ENCODE measurements at regions not wholly inside any gene's neighbourhood (a gene's known extent, or its start where the extent isn't known, plus 50 kb on each side); places are given as distances from the start of the nearest gene placed in this dataset.
A peak's percentile ranks its signal among the peaks of the same experiment; 100 is the strongest.

DNA sequence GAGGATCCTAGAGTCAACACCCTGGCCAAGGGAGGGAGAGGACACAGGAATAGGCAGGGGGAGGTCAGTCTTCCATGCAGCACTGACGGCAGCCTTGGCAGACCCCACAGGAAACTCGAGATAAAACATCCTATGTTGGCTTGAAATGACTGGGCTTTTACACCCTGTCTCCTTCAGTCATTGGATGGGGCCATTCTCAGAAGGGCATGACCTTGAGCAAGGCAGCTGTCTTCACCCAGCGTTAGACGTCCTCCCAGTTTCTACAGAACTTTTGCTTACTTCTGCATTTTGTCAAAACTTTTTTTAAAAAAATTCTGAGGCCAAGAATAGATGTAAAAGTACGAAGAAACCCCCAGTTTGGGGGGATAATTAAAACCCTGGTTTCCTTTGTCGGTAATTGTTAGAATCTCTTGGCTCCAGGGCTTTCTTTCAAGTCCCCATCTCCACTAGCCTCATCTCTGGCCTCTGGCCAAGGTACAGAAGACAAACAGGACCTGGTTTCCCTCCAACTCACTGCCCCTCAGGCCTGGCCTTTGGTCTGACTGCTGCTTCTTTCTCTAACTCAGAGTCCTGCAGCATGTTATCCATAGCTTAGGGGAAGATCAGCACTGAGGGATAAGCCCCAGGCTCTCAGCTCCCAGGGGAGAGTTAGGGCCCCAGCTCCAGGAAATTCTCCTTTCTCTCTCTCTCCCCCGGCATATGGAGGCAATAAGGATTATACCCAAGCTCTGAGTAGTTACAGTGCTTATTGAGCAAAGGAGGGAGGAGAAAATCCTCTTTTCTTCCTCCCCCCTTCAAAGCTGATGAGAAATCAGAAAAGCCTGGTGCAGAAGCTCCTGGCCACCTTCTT, 51.6 kb upstream of the KCND3 start:
- Mint-ChIP-seq H3K4me3 (no peak overlapping the region), H3K27me3 (peaks cover 5 to 30% (median 20%) of the 10 kb centered on the region in 5 donors), H3K27ac (no peak overlapping the region), H3K36me3 (no peaks in the 10 kb centered on the region), H3K9me3 (no peaks in the 10 kb centered on the region), H3K4me1 (no peaks in the 10 kb centered on the region)
- DNase-seq (no peak), ATAC-seq (no peak)
- POLR2A ChIA-PET: no interaction called here

DNA sequence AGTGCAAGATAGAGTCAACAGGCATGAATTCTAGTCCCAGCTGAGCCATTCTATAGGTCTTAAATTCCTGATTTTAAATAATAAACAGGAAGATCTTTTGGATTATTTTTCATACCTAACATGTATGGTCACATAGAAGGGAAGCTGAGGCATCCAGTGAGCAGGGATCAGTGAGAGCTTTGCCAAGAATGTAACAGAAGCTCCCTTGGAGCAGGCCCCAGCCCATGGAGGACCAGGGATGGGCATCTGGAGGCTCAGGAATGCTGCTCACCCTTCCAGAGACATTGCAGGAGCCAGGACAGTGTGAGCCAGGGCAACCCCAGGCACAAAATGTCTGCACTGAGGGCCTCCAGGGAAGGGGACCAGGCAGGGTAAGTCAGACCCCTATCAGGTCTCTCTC, 54.4 kb upstream of the KCND3 start:
- POLR2A ChIA-PET: no interaction called here

DNA sequence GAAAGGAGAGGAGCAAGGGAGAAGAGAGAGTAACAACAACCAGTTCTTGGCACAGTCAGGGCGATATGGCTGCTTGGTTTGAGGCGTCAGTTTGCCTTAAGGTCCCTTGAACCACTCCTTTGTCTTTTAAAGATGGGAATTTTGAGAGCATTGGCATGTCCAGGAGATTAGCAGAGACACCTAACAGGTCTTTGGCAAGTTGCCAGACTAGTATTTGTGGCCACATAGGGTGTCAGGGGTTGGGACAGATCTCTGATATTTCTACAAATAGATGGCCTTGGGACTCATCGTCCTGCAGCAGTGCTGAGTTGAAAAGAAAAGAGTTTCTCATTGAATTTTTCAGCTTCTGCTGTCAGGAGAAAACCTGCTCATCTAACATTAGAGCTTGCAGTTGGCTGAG, 55.3 kb upstream of the KCND3 start:
- POLR2A ChIA-PET: no interaction called here
- no peak overlapping the region for H3K4me3 Mint-ChIP-seq
- no peak for DNase-seq
- no peaks in the 10 kb centered on the region for H3K4me1 Mint-ChIP-seq
- no peaks in the 10 kb centered on the region for H3K9me3 Mint-ChIP-seq
- H3K27ac Mint-ChIP-seq: no peak overlapping the region
- no peaks in the 10 kb centered on the region for H3K36me3 Mint-ChIP-seq
- ATAC-seq: no peak
- peaks cover 15 to 47% (median 26%) of the 10 kb centered on the region in 5 donors for H3K27me3 Mint-ChIP-seq

More for the DNA sequence above, 54.4 kb upstream of the KCND3 start:
- DNase-seq (no peak), ATAC-seq (no peak)
- H3K36me3 Mint-ChIP-seq: no peaks in the 10 kb centered on the region
- no peaks in the 10 kb centered on the region for H3K4me1 Mint-ChIP-seq
- peaks cover 14 to 44% (median 26%) of the 10 kb centered on the region in 5 donors for H3K27me3 Mint-ChIP-seq
- no peak overlapping the region for H3K4me3 Mint-ChIP-seq
- no peak overlapping the region for H3K27ac Mint-ChIP-seq
- no peaks in the 10 kb centered on the region for H3K9me3 Mint-ChIP-seq

DNA sequence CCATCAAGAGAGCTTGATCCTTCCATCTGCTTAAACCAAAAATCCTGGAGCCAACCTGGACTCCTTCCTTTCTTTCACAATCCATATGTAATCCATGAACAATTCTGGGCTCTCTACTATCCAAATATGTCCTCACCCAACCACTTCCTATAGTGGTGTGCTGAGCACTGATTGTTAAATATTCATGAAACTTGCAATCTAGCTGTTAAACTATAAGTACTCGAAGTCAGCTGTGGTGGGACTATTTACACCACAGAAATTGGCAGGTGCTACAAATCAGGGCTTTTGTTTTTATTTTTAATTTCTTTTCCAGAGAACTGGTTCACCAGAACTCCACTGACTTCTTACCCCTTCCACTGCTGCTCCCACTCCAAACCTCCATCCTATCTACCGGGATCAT, 57.2 kb upstream of the KCND3 start:
- POLR2A ChIA-PET: no interaction called here
- no peaks in the 10 kb centered on the region for H3K9me3 Mint-ChIP-seq
- H3K4me1 Mint-ChIP-seq: no peaks in the 10 kb centered on the region
- H3K27me3 Mint-ChIP-seq: peaks cover 20 to 61% (median 28%) of the 10 kb centered on the region in 5 donors
- no peaks in the 10 kb centered on the region for H3K36me3 Mint-ChIP-seq
- no peak for ATAC-seq
- H3K27ac Mint-ChIP-seq: no peak overlapping the region
- H3K4me3 Mint-ChIP-seq: no peak overlapping the region
- DNase-seq: no peak

DNA sequence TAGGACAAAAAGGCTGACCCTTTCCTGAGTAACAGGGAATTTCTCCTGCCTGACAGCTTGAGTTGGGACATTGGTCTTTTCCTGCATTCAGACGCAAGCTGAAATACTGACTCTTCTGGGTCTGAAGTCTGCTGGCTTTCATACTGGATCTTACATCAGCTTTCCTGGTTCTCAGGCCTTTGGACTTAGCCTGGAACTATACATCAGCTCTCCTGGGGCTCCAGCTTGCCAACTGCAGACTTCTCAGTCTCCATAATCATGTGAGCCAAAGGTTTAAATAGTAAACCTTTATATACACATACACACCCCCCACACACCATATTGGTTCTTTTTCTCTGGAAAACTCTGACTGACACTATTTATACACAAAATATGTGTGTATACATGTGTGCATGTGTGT, 59.0 kb upstream of the KCND3 start:
- H3K4me3 Mint-ChIP-seq: no peak overlapping the region
- H3K27ac Mint-ChIP-seq: no peak overlapping the region
- H3K36me3 Mint-ChIP-seq: no peaks in the 10 kb centered on the region
- H3K9me3 Mint-ChIP-seq: no peaks in the 10 kb centered on the region
- POLR2A ChIA-PET: no interaction called here
- ATAC-seq: no peak
- DNase-seq: no peak
- H3K27me3 Mint-ChIP-seq: peaks cover 16 to 50% (median 18%) of the 10 kb centered on the region in 5 donors
- H3K4me1 Mint-ChIP-seq: no peaks in the 10 kb centered on the region

DNA sequence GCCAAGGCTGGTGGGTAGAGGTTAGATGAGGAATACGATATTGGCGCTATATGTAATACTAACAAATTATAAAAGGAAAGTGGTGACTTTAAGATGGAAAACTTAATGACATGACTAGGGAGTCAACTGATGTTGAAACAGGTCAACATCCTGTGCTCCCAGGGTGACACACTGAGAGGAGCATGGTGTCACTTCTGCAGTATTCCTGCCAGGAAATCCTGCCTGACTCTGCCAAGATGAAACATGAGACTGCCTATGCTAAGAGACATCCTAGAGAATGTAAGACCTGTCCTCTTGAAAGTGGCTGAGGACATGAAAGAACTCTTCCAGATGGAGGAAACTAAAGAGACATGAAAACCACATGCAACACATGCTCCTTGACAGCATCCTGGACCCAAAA, 65.0 kb upstream of the KCND3 start:
- peaks cover 6 to 34% (median 12%) of the 10 kb centered on the region in 5 donors for H3K27me3 Mint-ChIP-seq
- no peaks in the 10 kb centered on the region for H3K4me1 Mint-ChIP-seq
- H3K4me3 Mint-ChIP-seq: no peak overlapping the region
- no peaks in the 10 kb centered on the region for H3K9me3 Mint-ChIP-seq
- ATAC-seq: no peak
- POLR2A ChIA-PET: no interaction called here
- DNase-seq: no peak
- no peak overlapping the region for H3K27ac Mint-ChIP-seq
- H3K36me3 Mint-ChIP-seq: no peaks in the 10 kb centered on the region

DNA sequence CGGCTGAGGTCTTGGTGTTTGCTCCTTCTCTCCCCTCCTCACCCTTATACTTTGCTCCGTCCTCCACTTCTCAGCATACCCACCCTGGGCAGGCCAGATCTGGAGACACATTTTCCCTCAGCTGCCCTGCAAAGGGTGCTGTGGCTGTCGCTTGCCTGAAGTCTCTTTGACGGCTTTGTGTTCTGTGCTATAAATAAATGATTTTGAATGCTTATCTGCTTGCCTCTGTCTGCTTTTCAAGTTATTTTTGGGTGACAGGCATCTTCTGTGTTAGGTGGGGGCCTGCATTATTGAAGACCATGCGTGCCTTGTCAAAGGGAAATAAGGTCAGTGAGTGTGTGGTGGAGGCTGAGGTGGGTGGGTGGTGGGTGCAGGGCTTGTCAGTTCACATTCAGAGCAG, 66.9 kb upstream of the KCND3 start:
- H3K27me3 Mint-ChIP-seq: peaks cover 2 to 17% (median 11%) of the 10 kb centered on the region in 5 donors
- DNase-seq: no peak
- ATAC-seq: no peak
- H3K4me1 Mint-ChIP-seq: no peaks in the 10 kb centered on the region
- no peak overlapping the region for H3K4me3 Mint-ChIP-seq
- no peak overlapping the region for H3K27ac Mint-ChIP-seq
- POLR2A ChIA-PET: no interaction called here
- H3K9me3 Mint-ChIP-seq: no peaks in the 10 kb centered on the region
- no peaks in the 10 kb centered on the region for H3K36me3 Mint-ChIP-seq

DNA sequence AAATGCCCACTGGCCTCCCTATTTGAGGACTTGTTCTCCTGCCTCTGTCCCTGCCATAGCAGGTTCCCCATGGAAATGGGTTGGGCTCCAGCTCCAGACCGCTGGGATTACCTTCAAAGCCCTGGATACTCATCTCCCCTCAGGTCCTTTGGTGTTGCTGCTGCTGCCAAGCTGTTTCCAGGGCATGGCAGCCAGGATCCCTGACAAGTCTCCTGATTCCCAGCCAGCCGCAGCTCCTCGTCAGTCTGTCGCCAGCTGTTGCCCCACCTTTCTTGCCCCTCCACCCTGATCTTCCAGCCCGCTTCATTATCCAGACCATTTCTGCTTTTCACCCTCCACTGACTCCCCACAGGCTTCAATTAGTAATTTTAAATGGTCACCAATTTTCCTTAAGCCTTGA, 68.3 kb upstream of the KCND3 start:
- Mint-ChIP-seq H3K27ac (no peak overlapping the region), H3K4me3 (no peak overlapping the region), H3K36me3 (no peaks in the 10 kb centered on the region), H3K27me3 (peaks cover 2 to 27% (median 18%) of the 10 kb centered on the region in 5 donors), H3K4me1 (no peaks in the 10 kb centered on the region), H3K9me3 (no peaks in the 10 kb centered on the region)
- ATAC-seq (no peak), DNase-seq (no peak)
- POLR2A ChIA-PET: no interaction called here

DNA sequence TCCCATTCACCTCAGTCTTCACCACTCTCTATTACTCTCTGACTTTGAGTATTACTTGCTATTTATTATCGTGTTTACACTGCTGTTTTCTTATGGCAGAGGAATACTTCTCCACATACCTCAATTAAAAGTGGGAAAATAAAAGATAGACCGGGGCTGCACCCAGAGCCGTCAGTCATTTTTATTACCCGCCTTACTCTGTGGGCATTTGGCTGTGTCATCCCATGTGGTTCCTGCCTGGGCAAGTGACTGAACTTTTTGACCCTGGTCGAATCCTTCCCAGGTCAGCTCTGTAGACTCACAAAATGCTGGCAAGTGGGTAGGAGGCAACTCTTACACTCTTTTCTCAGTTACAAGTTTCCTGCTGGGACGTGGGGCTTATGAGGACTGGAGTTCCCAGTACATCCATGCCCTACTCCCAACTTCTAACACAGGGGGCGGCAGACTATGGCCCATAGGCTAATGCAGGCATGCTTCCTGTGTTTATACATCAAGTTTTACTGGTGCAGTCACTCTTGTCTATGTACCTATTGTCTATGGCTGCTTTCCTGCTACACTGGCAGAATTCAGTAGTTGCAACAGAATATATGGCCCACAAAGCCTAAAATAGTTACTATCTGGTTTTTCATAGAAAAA, 69.5 kb upstream of the KCND3 start:
- Mint-ChIP-seq H3K4me3 (no peak overlapping the region), H3K4me1 (no peaks in the 10 kb centered on the region), H3K27ac (peak overlapping the region in 1 of 10 donors; percentile 37), H3K36me3 (no peaks in the 10 kb centered on the region), H3K27me3 (peaks cover 2 to 29% (median 21%) of the 10 kb centered on the region in 5 donors), H3K9me3 (no peaks in the 10 kb centered on the region)
- POLR2A ChIA-PET: no interaction called here
- ATAC-seq (no peak), DNase-seq (no peak)

DNA sequence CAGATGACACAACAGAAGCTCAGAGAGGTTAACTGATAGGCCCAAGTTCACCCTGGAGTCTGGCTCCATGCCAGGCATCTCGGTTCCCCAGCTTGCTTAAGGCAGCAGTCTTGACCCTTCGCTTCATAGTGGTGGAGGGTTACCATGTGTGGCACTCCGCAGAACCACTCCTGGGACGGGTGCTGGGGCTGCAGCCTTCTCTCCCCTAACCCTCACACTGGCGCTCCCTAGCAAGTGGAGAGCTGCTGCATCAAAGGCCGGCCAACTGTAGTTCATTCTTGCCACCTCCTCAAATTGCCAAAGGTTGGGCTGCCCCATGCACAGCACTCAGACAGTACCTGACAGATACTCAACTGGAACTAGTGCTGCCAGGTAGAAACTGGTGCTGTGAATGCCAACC, 70.2 kb upstream of the KCND3 start:
- Mint-ChIP-seq H3K4me1 (no peaks in the 10 kb centered on the region), H3K4me3 (no peak overlapping the region), H3K9me3 (no peaks in the 10 kb centered on the region), H3K27ac (no peak overlapping the region), H3K27me3 (peaks cover 2 to 33% (median 23%) of the 10 kb centered on the region in 5 donors), H3K36me3 (no peaks in the 10 kb centered on the region)
- ATAC-seq (no peak), DNase-seq (no peak)
- POLR2A ChIA-PET: no interaction called here

DNA sequence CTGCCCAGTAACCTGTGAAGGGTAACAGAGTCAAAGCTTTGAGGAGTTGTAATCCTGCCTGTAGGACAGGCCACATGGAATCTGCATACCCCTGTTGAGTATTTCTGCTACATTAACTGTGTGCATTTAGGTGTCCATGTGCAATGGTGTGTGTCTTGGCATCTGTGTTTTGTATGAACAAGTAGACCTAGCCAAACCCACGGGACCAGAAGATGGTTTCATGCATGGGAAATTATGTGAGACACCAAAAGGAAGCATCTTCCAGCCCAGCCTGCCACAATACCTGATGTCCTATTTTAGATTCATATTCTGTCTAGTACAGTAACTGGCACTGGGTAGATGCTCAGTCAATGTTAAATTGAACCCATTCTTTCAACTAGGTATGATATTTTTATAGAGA, 70.8 kb upstream of the KCND3 start:
- POLR2A ChIA-PET: no interaction called here
- Mint-ChIP-seq H3K9me3 (no peaks in the 10 kb centered on the region), H3K27me3 (peaks cover 2 to 33% (median 27%) of the 10 kb centered on the region in 5 donors), H3K27ac (no peak overlapping the region), H3K36me3 (no peaks in the 10 kb centered on the region), H3K4me3 (no peak overlapping the region), H3K4me1 (no peaks in the 10 kb centered on the region)
- DNase-seq (no peak), ATAC-seq (no peak)

DNA sequence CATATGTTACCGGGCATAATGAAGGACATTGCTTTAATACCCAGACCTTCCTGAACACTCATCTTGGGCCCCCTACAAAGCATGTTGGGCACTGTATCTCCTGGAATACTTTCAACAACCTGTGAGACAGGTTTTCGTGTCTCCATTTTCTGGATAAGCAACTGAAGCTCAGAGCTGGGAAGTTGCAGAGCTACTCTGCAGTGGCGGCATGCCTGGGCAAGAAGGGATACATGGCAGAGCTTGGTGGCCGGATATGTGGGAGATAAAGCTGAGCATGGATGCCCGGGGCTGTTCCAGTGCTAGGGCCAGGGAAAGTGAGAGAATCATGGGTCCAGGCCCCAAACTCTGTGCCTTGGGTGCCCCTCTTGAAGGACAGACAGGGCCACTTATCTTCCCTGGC, 71.6 kb upstream of the KCND3 start:
- H3K36me3 Mint-ChIP-seq: no peaks in the 10 kb centered on the region
- no peak for ATAC-seq
- H3K4me1 Mint-ChIP-seq: no peaks in the 10 kb centered on the region
- no peak overlapping the region for H3K4me3 Mint-ChIP-seq
- no peaks in the 10 kb centered on the region for H3K9me3 Mint-ChIP-seq
- no peak for DNase-seq
- no peak overlapping the region for H3K27ac Mint-ChIP-seq
- POLR2A ChIA-PET: no interaction called here
- peaks cover 2 to 35% (median 25%) of the 10 kb centered on the region in 5 donors for H3K27me3 Mint-ChIP-seq

DNA sequence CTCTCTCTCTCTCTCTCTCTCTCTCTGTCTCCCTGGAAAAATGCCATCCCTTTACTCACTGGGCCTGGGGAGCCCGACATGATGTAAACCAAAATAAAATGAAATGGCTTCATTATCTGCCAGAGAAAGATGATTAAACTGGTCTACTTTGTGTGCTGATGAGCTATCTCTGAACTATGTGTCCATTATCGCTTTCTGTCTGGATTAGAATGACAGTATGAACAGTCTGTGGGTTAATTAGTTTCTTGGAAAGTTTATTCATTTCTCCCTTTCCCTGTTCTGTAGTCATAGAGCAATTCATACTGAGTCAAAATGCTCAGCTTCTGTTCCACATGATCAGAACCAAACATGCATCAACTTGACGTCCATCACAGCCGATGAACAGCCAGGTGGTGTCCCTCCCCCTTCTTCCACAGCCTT, 72.4 kb upstream of the KCND3 start:
- Mint-ChIP-seq H3K27ac (no peak overlapping the region), H3K27me3 (peaks cover 2 to 36% (median 28%) of the 10 kb centered on the region in 5 donors), H3K9me3 (no peaks in the 10 kb centered on the region), H3K4me1 (no peaks in the 10 kb centered on the region), H3K4me3 (no peak overlapping the region), H3K36me3 (no peaks in the 10 kb centered on the region)
- DNase-seq: no peak
- ATAC-seq: no peak
- POLR2A ChIA-PET: no interaction called here

Measured in naive thymus-derived CD8-positive, alpha-beta T cell (primary cell).